BLaER1 (cell line): ENCODE measurements at regions not wholly inside any gene's neighbourhood (a gene's known extent, or its start where the extent isn't known, plus 50 kb on each side); places are given as distances from the start of the nearest gene placed in this dataset.
A peak's percentile ranks its signal among the peaks of the same experiment; 100 is the strongest.

Experiments
- H3K27ac ChIP-seq: shearing (Covaris generic); formaldehyde crosslinking; 2 replicates; pipeline ENCODE4 v1.8.1; 2022
- H3K27me3 ChIP-seq: shearing (Covaris generic); formaldehyde crosslinking; 2 replicates; pipeline ENCODE4 v1.8.1; 2022
- H3K36me3 ChIP-seq: shearing (Covaris generic); formaldehyde crosslinking; 2 replicates; pipeline ENCODE4 v1.8.1; 2022
- H3K4me1 ChIP-seq: shearing (Covaris generic); formaldehyde crosslinking; 2 replicates; pipeline ENCODE4 v1.8.1; 2022
- H3K4me2 ChIP-seq: shearing (Covaris generic); formaldehyde crosslinking; 2 replicates; pipeline ENCODE4 v1.8.1; 2022
- H3K4me3 ChIP-seq: shearing (Covaris generic); formaldehyde crosslinking; 2 replicates; pipeline ENCODE4 v1.8.1; 2022
- H3K9ac ChIP-seq: shearing (Covaris generic); formaldehyde crosslinking; 2 replicates; pipeline ENCODE4 v1.8.1; 2022
- H3K9me3 ChIP-seq: shearing (Covaris generic); formaldehyde crosslinking; 2 replicates; pipeline ENCODE4 v1.8.1; 2022
- H4K20me1 ChIP-seq: shearing (Covaris generic); formaldehyde crosslinking; 2 replicates; pipeline ENCODE4 v1.8.1; 2022
- Cebpa-rat ChIP-seq: shearing (Covaris generic); IDR thresholded peaks from 2 replicates; pipeline ENCODE4 v1.8.1; 2022

GRCh38 chr6:168255283-168255881, 64.2 kb downstream of the DACT2 start:
- no peak overlapping the region for H3K27ac ChIP-seq
- no peak overlapping the region for H3K9ac ChIP-seq
- TF ChIP-seq Cebpa-rat: no peak
- H3K4me2 ChIP-seq: no peak overlapping the region
- H3K9me3 ChIP-seq: peaks cover 19% of the 10 kb centered on the region
- H3K27me3 ChIP-seq: no peaks in the 10 kb centered on the region
- no peaks in the 10 kb centered on the region for H4K20me1 ChIP-seq
- H3K4me3 ChIP-seq: no peak overlapping the region
- H3K36me3 ChIP-seq: no peaks in the 10 kb centered on the region
- 0 out of 2 replicates have a peak, but pooled peaks cover 9% of the 10 kb centered on the region for H3K4me1 ChIP-seq

GRCh38 chr6:168252267-168252666, 67.3 kb downstream of the DACT2 start:
- no peak overlapping the region for H3K27ac ChIP-seq
- H3K9me3 ChIP-seq: peaks cover 19% of the 10 kb centered on the region
- H3K4me1 ChIP-seq: peaks cover 40% of the 10 kb centered on the region
- TF ChIP-seq Cebpa-rat: no peak
- H3K36me3 ChIP-seq: no peaks in the 10 kb centered on the region
- H3K4me2 ChIP-seq: no peak overlapping the region
- no peaks in the 10 kb centered on the region; the same call in 1 of the 2 replicates for H3K27me3 ChIP-seq
- no peaks in the 10 kb centered on the region for H4K20me1 ChIP-seq
- H3K4me3 ChIP-seq: no peak overlapping the region
- H3K9ac ChIP-seq: no peak overlapping the region

- Histone ChIP-seq H3K27ac (no peak overlapping the region), H3K4me2 (no peak overlapping the region), H4K20me1 (no peaks in the 10 kb centered on the region), H3K9ac (no peak overlapping the region), H3K4me1 (peaks cover 40% of the 10 kb centered on the region), H3K36me3 (no peaks in the 10 kb centered on the region), H3K9me3 (peaks cover 7% of the 10 kb centered on the region), H3K4me3 (no peak overlapping the region), H3K27me3 (no peaks in the 10 kb centered on the region; the same call in 1 of the 2 replicates)
- no peak for TF ChIP-seq Cebpa-rat
Measured at GRCh38 chr6:168250250-168250649, 69.3 kb downstream of the DACT2 start.

- H3K27me3 ChIP-seq: no peaks in the 10 kb centered on the region; the same call in 1 of the 2 replicates
- TF ChIP-seq Cebpa-rat: no peak
Measured at GRCh38 chr6:168249746-168250145, 69.8 kb downstream of the DACT2 start.

GRCh38 chr6:168248148-168248620, 71.4 kb downstream of the DACT2 start:
- Histone ChIP-seq H3K9me3 (no peaks in the 10 kb centered on the region), H3K4me1 (peaks cover 35% of the 10 kb centered on the region), H4K20me1 (no peaks in the 10 kb centered on the region), H3K9ac (no peak overlapping the region), H3K27ac (no peak overlapping the region), H3K4me2 (peak overlapping the region; percentile 55), H3K4me3 (no peak overlapping the region), H3K27me3 (no peaks in the 10 kb centered on the region; the same call in 1 of the 2 replicates), H3K36me3 (no peaks in the 10 kb centered on the region)
- TF ChIP-seq Cebpa-rat: no peak

More at GRCh38 chr6:168249746-168250145, 69.8 kb downstream of the DACT2 start:
- Histone ChIP-seq H3K9me3 (peaks cover 2% of the 10 kb centered on the region; the same call in 1 of the 2 replicates), H3K4me2 (peak overlapping the region; percentile 55), H3K4me1 (peaks cover 40% of the 10 kb centered on the region), H3K4me3 (no peak overlapping the region), H4K20me1 (no peaks in the 10 kb centered on the region), H3K27ac (no peak overlapping the region), H3K36me3 (no peaks in the 10 kb centered on the region), H3K9ac (no peak overlapping the region)

GRCh38 chr6:168247443-168248147, 72.0 kb downstream of the DACT2 start:
- peak overlapping the region; percentile 55 for H3K4me2 ChIP-seq
- no peaks in the 10 kb centered on the region; the same call in 1 of the 2 replicates for H3K27me3 ChIP-seq
- H3K9ac ChIP-seq: no peak overlapping the region
- H3K36me3 ChIP-seq: no peaks in the 10 kb centered on the region
- no peaks in the 10 kb centered on the region for H4K20me1 ChIP-seq
- no peak for TF ChIP-seq Cebpa-rat
- peaks cover 32% of the 10 kb centered on the region for H3K4me1 ChIP-seq
- H3K9me3 ChIP-seq: no peaks in the 10 kb centered on the region
- no peak overlapping the region for H3K27ac ChIP-seq
- no peak overlapping the region for H3K4me3 ChIP-seq

GRCh38 chr6:168244961-168245551, 74.5 kb downstream of the DACT2 start:
- Histone ChIP-seq H3K4me2 (no peak overlapping the region), H3K9ac (no peak overlapping the region), H3K9me3 (no peaks in the 10 kb centered on the region), H3K4me1 (peaks cover 27% of the 10 kb centered on the region), H3K36me3 (no peaks in the 10 kb centered on the region), H3K27ac (no peak overlapping the region), H3K27me3 (no peaks in the 10 kb centered on the region; the same call in 1 of the 2 replicates), H3K4me3 (no peak overlapping the region), H4K20me1 (no peaks in the 10 kb centered on the region)
- no peak for TF ChIP-seq Cebpa-rat

GRCh38 chr6:168243812-168244376, 75.7 kb downstream of the DACT2 start:
- H3K27ac ChIP-seq: no peak overlapping the region
- no peaks in the 10 kb centered on the region; the same call in 1 of the 2 replicates for H3K27me3 ChIP-seq
- H3K9ac ChIP-seq: no peak overlapping the region
- no peak for TF ChIP-seq Cebpa-rat
- H3K4me2 ChIP-seq: no peak overlapping the region
- no peaks in the 10 kb centered on the region for H3K9me3 ChIP-seq
- H3K4me3 ChIP-seq: no peak overlapping the region
- no peaks in the 10 kb centered on the region for H4K20me1 ChIP-seq
- no peaks in the 10 kb centered on the region for H3K36me3 ChIP-seq
- peaks cover 16% of the 10 kb centered on the region for H3K4me1 ChIP-seq

GRCh38 chr6:168242940-168243225, 76.7 kb downstream of the DACT2 start:
- no peak overlapping the region for H3K4me3 ChIP-seq
- H3K36me3 ChIP-seq: no peaks in the 10 kb centered on the region
- no peak overlapping the region for H3K4me2 ChIP-seq
- peaks cover 6% of the 10 kb centered on the region for H3K4me1 ChIP-seq
- TF ChIP-seq Cebpa-rat: no peak
- no peak overlapping the region for H3K27ac ChIP-seq
- H3K27me3 ChIP-seq: no peaks in the 10 kb centered on the region; the same call in 1 of the 2 replicates
- no peaks in the 10 kb centered on the region for H4K20me1 ChIP-seq
- no peak overlapping the region for H3K9ac ChIP-seq
- H3K9me3 ChIP-seq: no peaks in the 10 kb centered on the region
